SU-DHL-6 (cell line): ENCODE measurements at regions not wholly inside any gene's neighbourhood (a gene's known extent, or its start where the extent isn't known, plus 50 kb on each side); places are given as distances from the start of the nearest gene placed in this dataset.

Source experiments
- EZH2phosphoT487 ChIP-seq: fragments of 200-600 bp; sonication (generic), shearing (Covaris generic); conservative IDR thresholded peaks from 2 replicates; pipeline ENCODE4 v1.6.1; 2018; ENCODE audit warnings: mild to moderate bottlenecking, antibody characterized with exemption, low read length, moderate library complexity, mixed read lengths
- TF ChIP-seq, protein P1 (sequence below): fragments of 200-600 bp; sonication (generic); IDR thresholded peaks from one replicate; pipeline ENCODE4 v1.5.1; 2017; ENCODE audit warnings: antibody characterized with exemption, mild to moderate bottlenecking, low read length, moderate library complexity; ENCODE audit not compliant: insufficient read depth, poor library complexity, severe bottlenecking

DNA sequence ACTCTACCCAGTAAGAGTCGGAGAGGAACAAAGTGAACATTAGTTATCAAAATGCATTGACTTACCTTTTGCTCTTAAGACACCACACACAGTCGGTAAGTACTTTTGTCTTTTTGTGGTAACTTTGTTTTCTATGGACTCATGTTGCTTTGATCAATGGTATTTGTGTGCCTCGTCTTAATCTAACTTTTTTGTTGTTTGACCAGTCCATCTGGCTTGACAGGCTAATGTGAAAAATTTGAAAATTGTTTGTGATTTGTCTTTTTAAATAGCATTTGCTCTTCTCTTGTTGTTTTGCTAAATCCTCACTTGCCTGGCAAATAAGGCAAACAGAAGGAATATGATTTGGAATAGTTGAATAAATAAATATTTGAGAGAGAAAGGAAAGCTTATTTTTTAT lies 71.4 kb upstream of the CHD1 start:
- TF ChIP-seq, protein P1, sequence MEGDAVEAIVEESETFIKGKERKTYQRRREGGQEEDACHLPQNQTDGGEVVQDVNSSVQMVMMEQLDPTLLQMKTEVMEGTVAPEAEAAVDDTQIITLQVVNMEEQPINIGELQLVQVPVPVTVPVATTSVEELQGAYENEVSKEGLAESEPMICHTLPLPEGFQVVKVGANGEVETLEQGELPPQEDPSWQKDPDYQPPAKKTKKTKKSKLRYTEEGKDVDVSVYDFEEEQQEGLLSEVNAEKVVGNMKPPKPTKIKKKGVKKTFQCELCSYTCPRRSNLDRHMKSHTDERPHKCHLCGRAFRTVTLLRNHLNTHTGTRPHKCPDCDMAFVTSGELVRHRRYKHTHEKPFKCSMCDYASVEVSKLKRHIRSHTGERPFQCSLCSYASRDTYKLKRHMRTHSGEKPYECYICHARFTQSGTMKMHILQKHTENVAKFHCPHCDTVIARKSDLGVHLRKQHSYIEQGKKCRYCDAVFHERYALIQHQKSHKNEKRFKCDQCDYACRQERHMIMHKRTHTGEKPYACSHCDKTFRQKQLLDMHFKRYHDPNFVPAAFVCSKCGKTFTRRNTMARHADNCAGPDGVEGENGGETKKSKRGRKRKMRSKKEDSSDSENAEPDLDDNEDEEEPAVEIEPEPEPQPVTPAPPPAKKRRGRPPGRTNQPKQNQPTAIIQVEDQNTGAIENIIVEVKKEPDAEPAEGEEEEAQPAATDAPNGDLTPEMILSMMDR, result no peak
- TF ChIP-seq EZH2phosphoT487, result no peak
